NT2/D1 (cell line): ENCODE measurements at regions not wholly inside any gene's neighbourhood (a gene's known extent, or its start where the extent isn't known, plus 50 kb on each side); places are given as distances from the start of the nearest gene placed in this dataset.

ENCODE experiments used
- SUZ12 ChIP-seq: IDR thresholded peaks from 2 replicates; pipeline ENCODE4 v1.6.1; 2011; ENCODE audit not compliant: insufficient read length, insufficient read depth; ENCODE audit errors: extremely low read depth
- ZNF274 ChIP-seq: IDR thresholded peaks from 2 replicates; pipeline ENCODE4 v1.6.1; 2011; ENCODE audit warnings: mild to moderate bottlenecking, low read depth, low read length

DNA sequence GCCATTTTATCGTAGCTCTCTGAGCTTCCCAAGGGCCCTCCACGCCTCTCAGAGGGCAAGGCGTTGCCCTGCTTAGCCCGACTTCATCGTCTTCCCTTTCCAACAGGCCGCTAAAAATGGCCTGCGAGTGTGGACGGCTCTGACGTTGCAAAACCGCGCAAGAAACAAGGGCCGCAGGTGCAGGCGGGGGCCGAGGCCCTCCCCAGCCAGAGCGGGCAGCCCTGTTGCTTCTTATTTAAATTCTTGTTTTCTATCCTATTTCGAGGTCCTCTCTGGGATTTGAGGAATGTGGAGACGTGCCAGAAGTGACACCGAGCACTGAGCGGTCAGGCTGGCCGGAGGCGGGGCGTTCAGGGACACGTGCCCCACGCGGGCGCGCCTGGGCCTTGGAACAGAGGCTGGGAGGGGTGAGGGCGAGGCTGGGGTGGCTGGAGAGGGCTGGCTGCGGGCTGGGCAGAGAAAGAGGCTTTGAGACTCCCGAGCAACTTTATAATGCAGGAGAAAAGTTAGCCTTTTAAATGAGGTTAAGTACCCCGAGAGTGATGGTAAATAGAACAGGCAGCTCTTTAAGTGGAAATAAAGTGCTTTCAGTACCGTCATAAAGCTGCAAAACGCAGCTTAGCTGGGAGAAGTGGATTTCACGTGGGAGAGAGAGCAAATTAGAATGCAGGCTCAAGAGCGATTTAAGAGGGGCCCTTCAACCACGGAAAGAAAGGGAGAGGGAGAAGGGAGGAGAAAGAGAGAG lies 243.6 kb downstream of the AUH start:
- TF ChIP-seq ZNF274 (no peak), SUZ12 (no peak)
